HL-60 (cell line): ENCODE measurements at regions not wholly inside any gene's neighbourhood (a gene's known extent, or its start where the extent isn't known, plus 50 kb on each side); places are given as distances from the start of the nearest gene placed in this dataset.

Experiments used
- CTCF ChIP-seq: IDR thresholded peaks from one replicate; pipeline ENCODE4 v1.5.1; 2011; ENCODE audit warnings: low read length, control low read depth, inconsistent platforms; ENCODE audit not compliant: insufficient read depth
- GABPA ChIP-seq: IDR thresholded peaks from 2 replicates; pipeline ENCODE4 v1.6.1; 2012; ENCODE audit warnings: low read depth
- POLR2AphosphoS5 ChIP-seq: IDR thresholded peaks from 2 replicates; pipeline ENCODE4 v1.6.1; 2012; ENCODE audit warnings: low read depth
- SPI1 ChIP-seq: IDR thresholded peaks from 2 replicates; pipeline ENCODE4 v1.6.1; 2012; ENCODE audit warnings: low read depth, mild to moderate bottlenecking, borderline replicate concordance
- TF ChIP-seq, protein P1 (sequence below): IDR thresholded peaks from 2 replicates; pipeline ENCODE4 v1.6.1; 2012; ENCODE audit warnings: low read depth; ENCODE audit not compliant: insufficient replicate concordance

- TF ChIP-seq CTCF (no peak), POLR2AphosphoS5 (no peak), SPI1 (no peak), GABPA (no peak)
- TF ChIP-seq, protein P1, sequence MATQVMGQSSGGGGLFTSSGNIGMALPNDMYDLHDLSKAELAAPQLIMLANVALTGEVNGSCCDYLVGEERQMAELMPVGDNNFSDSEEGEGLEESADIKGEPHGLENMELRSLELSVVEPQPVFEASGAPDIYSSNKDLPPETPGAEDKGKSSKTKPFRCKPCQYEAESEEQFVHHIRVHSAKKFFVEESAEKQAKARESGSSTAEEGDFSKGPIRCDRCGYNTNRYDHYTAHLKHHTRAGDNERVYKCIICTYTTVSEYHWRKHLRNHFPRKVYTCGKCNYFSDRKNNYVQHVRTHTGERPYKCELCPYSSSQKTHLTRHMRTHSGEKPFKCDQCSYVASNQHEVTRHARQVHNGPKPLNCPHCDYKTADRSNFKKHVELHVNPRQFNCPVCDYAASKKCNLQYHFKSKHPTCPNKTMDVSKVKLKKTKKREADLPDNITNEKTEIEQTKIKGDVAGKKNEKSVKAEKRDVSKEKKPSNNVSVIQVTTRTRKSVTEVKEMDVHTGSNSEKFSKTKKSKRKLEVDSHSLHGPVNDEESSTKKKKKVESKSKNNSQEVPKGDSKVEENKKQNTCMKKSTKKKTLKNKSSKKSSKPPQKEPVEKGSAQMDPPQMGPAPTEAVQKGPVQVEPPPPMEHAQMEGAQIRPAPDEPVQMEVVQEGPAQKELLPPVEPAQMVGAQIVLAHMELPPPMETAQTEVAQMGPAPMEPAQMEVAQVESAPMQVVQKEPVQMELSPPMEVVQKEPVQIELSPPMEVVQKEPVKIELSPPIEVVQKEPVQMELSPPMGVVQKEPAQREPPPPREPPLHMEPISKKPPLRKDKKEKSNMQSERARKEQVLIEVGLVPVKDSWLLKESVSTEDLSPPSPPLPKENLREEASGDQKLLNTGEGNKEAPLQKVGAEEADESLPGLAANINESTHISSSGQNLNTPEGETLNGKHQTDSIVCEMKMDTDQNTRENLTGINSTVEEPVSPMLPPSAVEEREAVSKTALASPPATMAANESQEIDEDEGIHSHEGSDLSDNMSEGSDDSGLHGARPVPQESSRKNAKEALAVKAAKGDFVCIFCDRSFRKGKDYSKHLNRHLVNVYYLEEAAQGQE, result no peak
Measured at GRCh38 chr21:16422702-16423101, 692.9 kb downstream of the USP25 start.
